ENCODE measurements at regions not wholly inside any gene's neighbourhood (a gene's known extent, or its start where the extent isn't known, plus 50 kb on each side); places are given as distances from the start of the nearest gene placed in this dataset.

- Histone ChIP-seq H3K4me3 (ENCODE audit: low read depth in 1 of 3, low read length in 3 of 3) (no peak overlapping the region), H3K36me3 (ENCODE audit: control insufficient read depth in 4 of 4, insufficient read depth in 3 of 4, low read depth in 1 of 4, low read length in 3 of 4) (no peaks in the 10 kb centered on the region), H3K27me3 (ENCODE audit: control insufficient read depth in 4 of 4, insufficient read depth in 4 of 4, low read length in 3 of 4) (peaks cover 0 to 3% (median 0%) of the 10 kb centered on the region in 4 donors), H3K4me1 (ENCODE audit: control insufficient read depth in 4 of 4, insufficient read depth in 4 of 4, low read length in 3 of 4) (no peaks in the 10 kb centered on the region), H3K9ac (ENCODE audit: low read depth in 1 of 2, low read length in 2 of 2) (no peak overlapping the region), H3K27ac (ENCODE audit: low read depth in 1 of 2, low read length in 2 of 2) (no peak overlapping the region), H3K9me3 (ENCODE audit: control insufficient read depth in 4 of 4, low read length in 3 of 4) (peaks cover 0 to 1% (median 0%) of the 10 kb centered on the region in 4 donors)
- DNase-seq (ENCODE audit: low spot score), result no peak
- WGBS, result 77% methylated on average over 4 of the region's 4 CpGs
- TF ChIP-seq SP1 (IDR thresholded peaks at IDR 0.05) (no peak), REST (IDR thresholded peaks at IDR 0.05) (no peak), TAF1 (conservative IDR thresholded peaks at IDR 0.05) (no peak), HNF4G (IDR thresholded peaks at IDR 0.05) (no peak), RAD21 (IDR thresholded peaks at IDR 0.05) (no peak), CTCF (IDR thresholded peaks at IDR 0.05; ENCODE audit: low read depth, low read length, missing input control) (no peak)
- TF ChIP-seq, protein P1, sequence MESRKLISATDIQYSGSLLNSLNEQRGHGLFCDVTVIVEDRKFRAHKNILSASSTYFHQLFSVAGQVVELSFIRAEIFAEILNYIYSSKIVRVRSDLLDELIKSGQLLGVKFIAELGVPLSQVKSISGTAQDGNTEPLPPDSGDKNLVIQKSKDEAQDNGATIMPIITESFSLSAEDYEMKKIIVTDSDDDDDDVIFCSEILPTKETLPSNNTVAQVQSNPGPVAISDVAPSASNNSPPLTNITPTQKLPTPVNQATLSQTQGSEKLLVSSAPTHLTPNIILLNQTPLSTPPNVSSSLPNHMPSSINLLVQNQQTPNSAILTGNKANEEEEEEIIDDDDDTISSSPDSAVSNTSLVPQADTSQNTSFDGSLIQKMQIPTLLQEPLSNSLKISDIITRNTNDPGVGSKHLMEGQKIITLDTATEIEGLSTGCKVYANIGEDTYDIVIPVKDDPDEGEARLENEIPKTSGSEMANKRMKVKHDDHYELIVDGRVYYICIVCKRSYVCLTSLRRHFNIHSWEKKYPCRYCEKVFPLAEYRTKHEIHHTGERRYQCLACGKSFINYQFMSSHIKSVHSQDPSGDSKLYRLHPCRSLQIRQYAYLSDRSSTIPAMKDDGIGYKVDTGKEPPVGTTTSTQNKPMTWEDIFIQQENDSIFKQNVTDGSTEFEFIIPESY (IDR thresholded peaks at IDR 0.05), result no peak
Measured at GRCh38 chr14:71800878-71801277, 131.4 kb upstream of the RGS6 start.

DNA sequence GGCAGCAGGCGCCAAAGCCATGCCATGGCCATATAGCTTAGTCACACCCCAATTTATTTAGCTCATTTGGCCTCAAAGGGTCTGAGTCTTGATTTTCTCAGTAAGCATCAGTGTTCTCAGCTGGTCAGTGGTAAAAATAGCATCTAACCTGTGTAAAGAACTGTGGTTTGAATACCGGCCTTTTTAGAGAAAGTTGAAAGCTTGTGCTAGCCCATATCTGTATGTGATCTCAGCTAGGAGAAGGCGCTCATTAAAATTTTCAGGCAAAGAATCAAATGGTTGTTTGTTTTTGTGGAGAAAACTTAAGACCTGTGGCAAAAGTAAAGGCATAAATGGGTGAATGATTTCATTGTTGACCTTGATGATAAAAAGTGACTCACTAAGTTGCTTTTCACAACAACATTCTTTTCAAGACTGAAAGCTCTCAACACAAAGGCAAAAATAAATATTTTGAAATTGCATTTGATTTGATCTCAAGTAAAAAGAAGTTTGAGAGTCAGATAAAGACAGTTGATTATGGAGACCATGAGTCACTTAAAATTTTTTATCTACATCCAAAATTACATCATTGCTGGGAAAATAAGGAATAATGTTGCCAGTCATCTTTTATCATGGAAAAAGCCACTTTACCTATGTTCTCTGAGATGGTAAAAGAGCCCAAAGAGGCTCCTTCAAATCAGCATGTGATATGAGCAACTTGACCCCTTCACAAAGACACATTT lies 128.5 kb upstream of the RGS6 start:
- no peak overlapping the region for H3K4me3 ChIP-seq (ENCODE audit: low read depth in 1 of 3, low read length in 3 of 3)
- no peak for DNase-seq (ENCODE audit: low spot score)
- no peak overlapping the region for H3K27ac ChIP-seq (ENCODE audit: low read depth in 1 of 2, low read length in 2 of 2)
- WGBS, result 80% methylated on average over 3 of the region's 3 CpGs
- H3K4me1 ChIP-seq (ENCODE audit: control insufficient read depth in 4 of 4, insufficient read depth in 4 of 4, low read length in 3 of 4), result no peaks in the 10 kb centered on the region
- peaks cover 0 to 3% (median 0%) of the 10 kb centered on the region in 4 donors for H3K27me3 ChIP-seq (ENCODE audit: control insufficient read depth in 4 of 4, insufficient read depth in 4 of 4, low read length in 3 of 4)
- H3K9me3 ChIP-seq (ENCODE audit: control insufficient read depth in 4 of 4, low read length in 3 of 4), result peaks cover 0 to 1% (median 0%) of the 10 kb centered on the region in 4 donors
- no peaks in the 10 kb centered on the region for H3K36me3 ChIP-seq (ENCODE audit: control insufficient read depth in 4 of 4, insufficient read depth in 3 of 4, low read depth in 1 of 4, low read length in 3 of 4)
- no peak overlapping the region for H3K9ac ChIP-seq (ENCODE audit: low read depth in 1 of 2, low read length in 2 of 2)
- TF ChIP-seq FOXA2 (IDR thresholded peaks at IDR 0.05), result no peak
- TF ChIP-seq, protein P2, sequence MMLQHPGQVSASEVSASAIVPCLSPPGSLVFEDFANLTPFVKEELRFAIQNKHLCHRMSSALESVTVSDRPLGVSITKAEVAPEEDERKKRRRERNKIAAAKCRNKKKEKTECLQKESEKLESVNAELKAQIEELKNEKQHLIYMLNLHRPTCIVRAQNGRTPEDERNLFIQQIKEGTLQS (IDR thresholded peaks at IDR 0.05), result no peak
- no peak for TF ChIP-seq RXRA (IDR thresholded peaks at IDR 0.05)
- no peak for TF ChIP-seq YY1 (IDR thresholded peaks at IDR 0.05)
- TF ChIP-seq RAD21 (IDR thresholded peaks at IDR 0.05), result no peak
- TF ChIP-seq GABPA (IDR thresholded peaks at IDR 0.05 in 1 of 2, conservative IDR thresholded peaks at IDR 0.05 in 1 of 2), result no peak
- no peak for TF ChIP-seq NR2F2 (IDR thresholded peaks at IDR 0.05)
- TF ChIP-seq, protein P1 (IDR thresholded peaks at IDR 0.05), result no peak
- TF ChIP-seq FOXA1 (IDR thresholded peaks at IDR 0.05), result no peak
- TF ChIP-seq REST (IDR thresholded peaks at IDR 0.05), result no peak
- TF ChIP-seq SP1 (IDR thresholded peaks at IDR 0.05), result no peak
- TF ChIP-seq JUND (IDR thresholded peaks at IDR 0.05), result no peak
- TF ChIP-seq TAF1 (conservative IDR thresholded peaks at IDR 0.05), result no peak
- no peak for TF ChIP-seq HNF4G (IDR thresholded peaks at IDR 0.05)
- no peak for TF ChIP-seq HNF4A (conservative IDR thresholded peaks at IDR 0.05)
- TF ChIP-seq MAX (IDR thresholded peaks at IDR 0.05), result no peak
- TF ChIP-seq EGR1 (IDR thresholded peaks at IDR 0.05; ENCODE audit: low read depth in 2 of 2), result no peak
